CD4-positive, CD25-positive, alpha-beta regulatory T cell (primary cell): ENCODE measurements at regions not wholly inside any gene's neighbourhood (a gene's known extent, or its start where the extent isn't known, plus 50 kb on each side); places are given as distances from the start of the nearest gene placed in this dataset.

Experiments used
- ATAC-seq, 2 donors: fragments of 150-1000 bp; cut with Tn5 transposase; one replicate each; pipeline ENCODE4 v1.10.0; 2021; ENCODE audit warnings: low read depth in 2 of 2, moderate number of reproducible peaks in 2 of 2, moderate library complexity in 1 of 2
- DNase-seq, 3 donors: peaks; one replicate each; pipeline versions ENCODE4 v3.0.0 to v3.0.0-alpha.2; 2012 to 2022; ENCODE audit warnings: mixed read lengths in 1 of 3
- H3K27ac ChIP-seq: one replicate; pipeline ENCODE4 v1.7.0; 2013; ENCODE audit warnings: mild to moderate bottlenecking, low read length; ENCODE audit not compliant: insufficient read depth, poor library complexity, severe bottlenecking
- H3K27me3 ChIP-seq: one replicate; pipeline ENCODE4 v1.7.0; 2013; ENCODE audit warnings: low read length; ENCODE audit not compliant: control insufficient read depth, insufficient read depth
- H3K36me3 ChIP-seq: one replicate; pipeline ENCODE4 v1.7.0; 2013; ENCODE audit warnings: mild to moderate bottlenecking, low read length, moderate library complexity; ENCODE audit not compliant: control insufficient read depth, insufficient read depth
- H3K4me1 ChIP-seq: 2 replicates; pipeline ENCODE4 v1.7.0; 2013; ENCODE audit warnings: mild to moderate bottlenecking, low read length; ENCODE audit not compliant: insufficient read depth, control insufficient read depth, poor library complexity, severe bottlenecking
- H3K4me3 ChIP-seq: one replicate; pipeline ENCODE4 v1.7.0; 2013; ENCODE audit warnings: low read depth, mild to moderate bottlenecking, low read length, moderate library complexity
- H3K9me3 ChIP-seq, 2 experiments: 1 replicate in 1 of 2; 2 replicates in 1 of 2; pipeline ENCODE4 v1.7.0; 2013; ENCODE audit warnings: low read length in 2 of 2, mild to moderate bottlenecking in 1 of 2, moderate library complexity in 1 of 2; ENCODE audit not compliant: control insufficient read depth in 2 of 2
- H3K27ac Mint-ChIP-seq, 3 donors: one replicate each; pipeline ENCODE4 v1.8.0; 2020 to 2022; ENCODE audit warnings: mild to moderate bottlenecking in 3 of 3, mixed read lengths in 3 of 3, moderate library complexity in 2 of 3
- H3K27me3 Mint-ChIP-seq: one replicate; pipeline ENCODE4 v1.8.0; 2022; ENCODE audit warnings: mild to moderate bottlenecking, mixed read lengths
- H3K36me3 Mint-ChIP-seq: one replicate; pipeline ENCODE4 v1.8.0; 2020; ENCODE audit warnings: mixed read lengths
- H3K4me1 Mint-ChIP-seq, 4 donors: one replicate each; pipeline ENCODE4 v1.8.0; 2020 to 2022; ENCODE audit warnings: mixed read lengths in 4 of 4, mild to moderate bottlenecking in 1 of 4
- H3K4me3 Mint-ChIP-seq, 4 donors: one replicate each; pipeline ENCODE4 v1.8.0; 2020 to 2022; ENCODE audit warnings: mild to moderate bottlenecking in 4 of 4, mixed read lengths in 4 of 4, moderate library complexity in 3 of 4
- H3K9me3 Mint-ChIP-seq, 7 donors: one replicate each; pipeline ENCODE4 v1.8.0; 2020 to 2022; ENCODE audit warnings: mixed read lengths in 7 of 7, mild to moderate bottlenecking in 3 of 7, moderate library complexity in 2 of 7

- no peaks in the 10 kb centered on the region for H3K36me3 ChIP-seq
- Mint-ChIP-seq H3K36me3 (no peaks in the 10 kb centered on the region), H3K9me3 (peaks cover 0 to 3% (median 0%) of the 10 kb centered on the region in 7 donors), H3K4me1 (no peaks in the 10 kb centered on the region), H3K4me3 (no peak overlapping the region), H3K27ac (no peak overlapping the region), H3K27me3 (no peaks in the 10 kb centered on the region)
- DNase-seq (no peak), ATAC-seq (no peak)
- H3K9me3 ChIP-seq = no peaks in the 10 kb centered on the region
- H3K4me3 ChIP-seq = no peak overlapping the region
- H3K27ac ChIP-seq = no peak overlapping the region
- no peaks in the 10 kb centered on the region for H3K27me3 ChIP-seq
- no peaks in the 10 kb centered on the region for H3K4me1 ChIP-seq
Observed at GRCh38 chr6:112744827-112745226, 397.7 kb downstream of the RFPL4B start.

- H3K4me1 Mint-ChIP-seq = no peaks in the 10 kb centered on the region
- H3K36me3 ChIP-seq = no peaks in the 10 kb centered on the region
- ATAC-seq (no peak), DNase-seq (no peak)
- H3K27me3 ChIP-seq = no peaks in the 10 kb centered on the region
- H3K4me1 ChIP-seq = no peaks in the 10 kb centered on the region
- H3K27ac Mint-ChIP-seq = no peak overlapping the region
- no peak overlapping the region for H3K27ac ChIP-seq
- no peak overlapping the region for H3K4me3 ChIP-seq
- H3K9me3 Mint-ChIP-seq = peaks cover 0 to 3% (median 0%) of the 10 kb centered on the region in 7 donors
- H3K36me3 Mint-ChIP-seq = no peaks in the 10 kb centered on the region
- no peaks in the 10 kb centered on the region for H3K9me3 ChIP-seq
- H3K27me3 Mint-ChIP-seq = no peaks in the 10 kb centered on the region
- no peak overlapping the region for H3K4me3 Mint-ChIP-seq
Observed at GRCh38 chr6:112745765-112746164, 398.6 kb downstream of the RFPL4B start.

GRCh38 chr6:112749673-112750072, 402.5 kb downstream of the RFPL4B start:
- Histone ChIP-seq H3K4me1 (no peaks in the 10 kb centered on the region), H3K9me3 (no peaks in the 10 kb centered on the region)

GRCh38 chr6:112752305-112752704, 405.2 kb downstream of the RFPL4B start:
- H3K36me3 Mint-ChIP-seq = no peaks in the 10 kb centered on the region
- no peaks in the 10 kb centered on the region for H3K27me3 Mint-ChIP-seq
- no peak overlapping the region for H3K27ac Mint-ChIP-seq
- H3K9me3 Mint-ChIP-seq = peaks cover 0 to 6% (median 0%) of the 10 kb centered on the region in 7 donors
- no peak for DNase-seq
- H3K4me3 Mint-ChIP-seq = no peak overlapping the region
- H3K9me3 ChIP-seq = no peaks in the 10 kb centered on the region
- no peaks in the 10 kb centered on the region for H3K27me3 ChIP-seq
- no peaks in the 10 kb centered on the region for H3K4me1 Mint-ChIP-seq
- no peak overlapping the region for H3K4me3 ChIP-seq
- no peak overlapping the region for H3K27ac ChIP-seq
- H3K4me1 ChIP-seq = no peaks in the 10 kb centered on the region
- H3K36me3 ChIP-seq = no peaks in the 10 kb centered on the region
- ATAC-seq = no peak

More at GRCh38 chr6:112749673-112750072, 402.5 kb downstream of the RFPL4B start:
- H3K9me3 Mint-ChIP-seq = peaks cover 0 to 3% (median 0%) of the 10 kb centered on the region in 7 donors
- H3K27me3 Mint-ChIP-seq = no peaks in the 10 kb centered on the region
- no peak for DNase-seq
- H3K4me3 Mint-ChIP-seq = no peak overlapping the region
- H3K27ac Mint-ChIP-seq = no peak overlapping the region
- Histone ChIP-seq H3K4me3 (no peak overlapping the region), H3K27me3 (no peaks in the 10 kb centered on the region), H3K36me3 (no peaks in the 10 kb centered on the region), H3K27ac (no peak overlapping the region)
- no peaks in the 10 kb centered on the region for H3K4me1 Mint-ChIP-seq
- no peaks in the 10 kb centered on the region for H3K36me3 Mint-ChIP-seq
- ATAC-seq = no peak

- Histone ChIP-seq H3K36me3 (no peaks in the 10 kb centered on the region), H3K27ac (no peak overlapping the region), H3K4me3 (no peak overlapping the region), H3K4me1 (no peaks in the 10 kb centered on the region), H3K9me3 (no peaks in the 10 kb centered on the region), H3K27me3 (no peaks in the 10 kb centered on the region)
- H3K27ac Mint-ChIP-seq = no peak overlapping the region
- no peaks in the 10 kb centered on the region for H3K36me3 Mint-ChIP-seq
- no peak for DNase-seq
- H3K4me3 Mint-ChIP-seq = no peak overlapping the region
- ATAC-seq = no peak
- peaks cover 0 to 6% (median 2%) of the 10 kb centered on the region in 7 donors for H3K9me3 Mint-ChIP-seq
- H3K27me3 Mint-ChIP-seq = no peaks in the 10 kb centered on the region
- H3K4me1 Mint-ChIP-seq = no peaks in the 10 kb centered on the region
Observed at GRCh38 chr6:112752791-112753190, 405.7 kb downstream of the RFPL4B start.

- H3K27ac ChIP-seq = no peak overlapping the region
- H3K4me3 ChIP-seq = no peak overlapping the region
- ATAC-seq = no peak
- H3K27ac Mint-ChIP-seq = no peak overlapping the region
- no peak for DNase-seq
- peaks cover 0 to 8% (median 4%) of the 10 kb centered on the region in 7 donors for H3K9me3 Mint-ChIP-seq
- no peaks in the 10 kb centered on the region for H3K9me3 ChIP-seq
- no peaks in the 10 kb centered on the region for H3K4me1 Mint-ChIP-seq
- no peaks in the 10 kb centered on the region for H3K36me3 ChIP-seq
- H3K36me3 Mint-ChIP-seq = no peaks in the 10 kb centered on the region
- H3K4me3 Mint-ChIP-seq = no peak overlapping the region
- no peaks in the 10 kb centered on the region for H3K4me1 ChIP-seq
- no peaks in the 10 kb centered on the region for H3K27me3 Mint-ChIP-seq
- no peaks in the 10 kb centered on the region for H3K27me3 ChIP-seq
Observed at GRCh38 chr6:112760831-112761230, 413.7 kb downstream of the RFPL4B start.

GRCh38 chr6:112761740-112762139, 414.6 kb downstream of the RFPL4B start:
- no peaks in the 10 kb centered on the region for H3K4me1 ChIP-seq
- Mint-ChIP-seq H3K27ac (no peak overlapping the region), H3K4me3 (no peak overlapping the region), H3K4me1 (no peaks in the 10 kb centered on the region), H3K9me3 (peaks cover 0 to 9% (median 4%) of the 10 kb centered on the region in 7 donors), H3K36me3 (no peaks in the 10 kb centered on the region), H3K27me3 (no peaks in the 10 kb centered on the region)
- ATAC-seq (no peak), DNase-seq (no peak)
- H3K27ac ChIP-seq = no peak overlapping the region
- no peak overlapping the region for H3K4me3 ChIP-seq
- H3K36me3 ChIP-seq = no peaks in the 10 kb centered on the region
- H3K27me3 ChIP-seq = no peaks in the 10 kb centered on the region
- no peaks in the 10 kb centered on the region for H3K9me3 ChIP-seq

- Histone ChIP-seq H3K9me3 (peaks cover 0 to 12% of the 10 kb centered on the region in 2 experiments), H3K4me3 (no peak overlapping the region), H3K27ac (no peak overlapping the region), H3K27me3 (no peaks in the 10 kb centered on the region), H3K36me3 (no peaks in the 10 kb centered on the region), H3K4me1 (no peaks in the 10 kb centered on the region)
- H3K4me3 Mint-ChIP-seq = no peak overlapping the region
- H3K27me3 Mint-ChIP-seq = no peaks in the 10 kb centered on the region
- peaks cover 0 to 18% (median 10%) of the 10 kb centered on the region in 7 donors for H3K9me3 Mint-ChIP-seq
- no peak overlapping the region for H3K27ac Mint-ChIP-seq
- no peaks in the 10 kb centered on the region for H3K36me3 Mint-ChIP-seq
- H3K4me1 Mint-ChIP-seq = no peaks in the 10 kb centered on the region
- DNase-seq = no peak
- no peak for ATAC-seq
Observed at GRCh38 chr6:112764377-112764776, 417.2 kb downstream of the RFPL4B start.
